GM12865 (cell line): ENCODE measurements at regions not wholly inside any gene's neighbourhood (a gene's known extent, or its start where the extent isn't known, plus 50 kb on each side); places are given as distances from the start of the nearest gene placed in this dataset.

Source experiments
- DNase-seq: peaks from one replicate; pipeline ENCODE4 v3.0.0; 2010; ENCODE audit warnings: low read depth
- H3K4me3 ChIP-seq: 2 replicates; pipeline ENCODE4 v1.5.1; 2011; ENCODE audit warnings: mild to moderate bottlenecking, low read depth, low read length, control low read depth
- CTCF ChIP-seq: IDR thresholded peaks from 2 replicates; pipeline ENCODE4 v1.5.1; 2011; ENCODE audit warnings: low read length, control low read depth, low read depth, inconsistent platforms; ENCODE audit not compliant: insufficient read depth; ENCODE audit errors: missing control alignments

- TF ChIP-seq CTCF: no peak
- no peak overlapping the region for H3K4me3 ChIP-seq
- no peak for DNase-seq
These were observed 248.3 kb downstream of the NUF2 start for GRCh38 chr1:163570071-163570470.

- no peak for DNase-seq
- TF ChIP-seq CTCF: no peak
- H3K4me3 ChIP-seq: no peak overlapping the region
These were observed 250.2 kb downstream of the NUF2 start for GRCh38 chr1:163571950-163572349.

- DNase-seq: no peak
- no peak for TF ChIP-seq CTCF
- no peak overlapping the region for H3K4me3 ChIP-seq
These were observed 252.4 kb downstream of the NUF2 start for GRCh38 chr1:163574119-163574518.

- no peak for TF ChIP-seq CTCF
- DNase-seq: no peak
- H3K4me3 ChIP-seq: no peak overlapping the region
These were observed 259.2 kb downstream of the NUF2 start for GRCh38 chr1:163580926-163581325.

- H3K4me3 ChIP-seq: no peak overlapping the region
- no peak for TF ChIP-seq CTCF
- no peak for DNase-seq
These were observed 262.0 kb downstream of the NUF2 start for GRCh38 chr1:163583661-163584181.

GRCh38 chr1:163585796-163586195 is 264.0 kb downstream of the NUF2 start:
- no peak for TF ChIP-seq CTCF
- no peak overlapping the region for H3K4me3 ChIP-seq
- DNase-seq: no peak

GRCh38 chr1:163588796-163589195 is 267.0 kb downstream of the NUF2 start:
- TF ChIP-seq CTCF: no peak
- DNase-seq: no peak
- no peak overlapping the region for H3K4me3 ChIP-seq
